ENCODE measurements at regions not wholly inside any gene's neighbourhood (a gene's known extent, or its start where the extent isn't known, plus 50 kb on each side); places are given as distances from the start of the nearest gene placed in this dataset.

- no peak for DNase-seq
Observed at GRCh38 chr2:7392076-7392787, 475.0 kb downstream of the RNF144A start.

- no peak for DNase-seq
Observed at GRCh38 chr2:7394195-7394594, 477.0 kb downstream of the RNF144A start.

GRCh38 chr2:7400628-7401027, 483.4 kb downstream of the RNF144A start:
- no peak for DNase-seq

GRCh38 chr2:7403092-7403775, 486.0 kb downstream of the RNF144A start:
- no peak for DNase-seq

GRCh38 chr2:7405861-7406715, 488.9 kb downstream of the RNF144A start:
- DNase-seq = no peak

GRCh38 chr2:7407001-7407400, 489.8 kb downstream of the RNF144A start:
- DNase-seq = no peak

GRCh38 chr2:7407906-7408680, 490.9 kb downstream of the RNF144A start:
- DNase-seq = no peak

- DNase-seq = no peak
Observed at GRCh38 chr2:7411691-7412090, 494.5 kb downstream of the RNF144A start.

- DNase-seq = no peak
Observed at GRCh38 chr2:7417845-7418742, 500.9 kb downstream of the RNF144A start.

GRCh38 chr2:7419186-7419585, 502.0 kb downstream of the RNF144A start:
- DNase-seq = no peak

GRCh38 chr2:7419814-7420311, 502.7 kb downstream of the RNF144A start:
- DNase-seq = no peak

- no peak for DNase-seq
Observed at GRCh38 chr2:7420530-7420929, 503.3 kb downstream of the RNF144A start.

- no peak for DNase-seq
Observed at GRCh38 chr2:7424481-7424880, 507.3 kb downstream of the RNF144A start.

GRCh38 chr2:7427293-7428060, 510.3 kb downstream of the RNF144A start:
- DNase-seq = no peak

- DNase-seq = no peak
Observed at GRCh38 chr2:7428454-7429204, 511.4 kb downstream of the RNF144A start.

GRCh38 chr2:7429733-7430132, 512.5 kb downstream of the RNF144A start:
- no peak for DNase-seq

GRCh38 chr2:7430421-7430868, 513.2 kb downstream of the RNF144A start:
- DNase-seq = no peak

GRCh38 chr2:7430869-7431641, 513.8 kb downstream of the RNF144A start:
- DNase-seq = peak; percentile 48

- DNase-seq = no peak
Observed at GRCh38 chr2:7432436-7432835, 515.2 kb downstream of the RNF144A start.
